ENCODE measurements at regions not wholly inside any gene's neighbourhood (a gene's known extent, or its start where the extent isn't known, plus 50 kb on each side); places are given as distances from the start of the nearest gene placed in this dataset.

DNA sequence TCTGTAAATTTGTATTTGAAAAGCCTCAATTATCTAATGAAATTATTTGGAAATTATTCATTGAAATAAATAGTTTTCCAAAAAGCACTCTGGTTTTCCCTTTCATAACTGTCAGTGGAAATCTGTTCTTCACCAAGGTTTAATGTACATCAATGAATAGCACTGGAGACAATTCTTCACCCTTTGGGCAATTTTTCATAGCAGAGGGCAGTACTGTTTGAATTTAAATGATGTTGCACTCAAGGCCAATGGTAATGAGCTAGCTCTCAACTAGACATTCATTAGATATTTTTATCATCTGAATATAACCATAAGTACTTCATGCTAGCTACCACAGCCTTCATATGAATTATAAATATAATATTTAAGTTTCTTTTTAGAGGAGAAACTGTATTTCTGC, 658.2 kb upstream of the CCDC54 start:
- TF ChIP-seq, protein P1, sequence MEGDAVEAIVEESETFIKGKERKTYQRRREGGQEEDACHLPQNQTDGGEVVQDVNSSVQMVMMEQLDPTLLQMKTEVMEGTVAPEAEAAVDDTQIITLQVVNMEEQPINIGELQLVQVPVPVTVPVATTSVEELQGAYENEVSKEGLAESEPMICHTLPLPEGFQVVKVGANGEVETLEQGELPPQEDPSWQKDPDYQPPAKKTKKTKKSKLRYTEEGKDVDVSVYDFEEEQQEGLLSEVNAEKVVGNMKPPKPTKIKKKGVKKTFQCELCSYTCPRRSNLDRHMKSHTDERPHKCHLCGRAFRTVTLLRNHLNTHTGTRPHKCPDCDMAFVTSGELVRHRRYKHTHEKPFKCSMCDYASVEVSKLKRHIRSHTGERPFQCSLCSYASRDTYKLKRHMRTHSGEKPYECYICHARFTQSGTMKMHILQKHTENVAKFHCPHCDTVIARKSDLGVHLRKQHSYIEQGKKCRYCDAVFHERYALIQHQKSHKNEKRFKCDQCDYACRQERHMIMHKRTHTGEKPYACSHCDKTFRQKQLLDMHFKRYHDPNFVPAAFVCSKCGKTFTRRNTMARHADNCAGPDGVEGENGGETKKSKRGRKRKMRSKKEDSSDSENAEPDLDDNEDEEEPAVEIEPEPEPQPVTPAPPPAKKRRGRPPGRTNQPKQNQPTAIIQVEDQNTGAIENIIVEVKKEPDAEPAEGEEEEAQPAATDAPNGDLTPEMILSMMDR (IDR thresholded peaks at IDR 0.05; ENCODE audit: poor library complexity, severe bottlenecking) = no peak

DNA sequence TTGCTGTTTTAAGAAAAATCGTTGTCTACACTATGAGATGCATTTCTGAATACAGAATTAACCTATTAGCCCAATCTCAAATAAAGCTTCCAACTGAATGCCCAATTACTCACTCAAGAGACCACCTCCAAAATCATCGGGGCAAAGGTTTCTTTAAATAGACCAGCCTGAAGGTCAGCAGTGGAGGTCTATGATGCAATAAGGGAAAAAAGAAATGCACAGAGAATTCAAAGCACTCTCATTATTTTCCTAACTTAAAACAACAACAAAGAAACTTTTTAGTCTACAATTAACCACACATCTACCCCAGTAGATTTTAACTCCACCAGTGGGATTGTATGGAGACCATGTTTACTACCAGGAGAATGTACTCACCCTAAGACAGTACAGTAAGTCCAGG, 657.7 kb upstream of the CCDC54 start:
- Histone ChIP-seq H3K36me3 (ENCODE audit: low read depth) (no peaks in the 10 kb centered on the region), H3K4me1 (ENCODE audit: insufficient read depth, poor library complexity, severe bottlenecking) (no peaks in the 10 kb centered on the region), H3K9me3 (ENCODE audit: severe bottlenecking) (peaks cover 1% of the 10 kb centered on the region), H3K27ac (ENCODE audit: poor library complexity, severe bottlenecking) (no peak overlapping the region), H3K4me3 (ENCODE audit: severe bottlenecking) (no peak overlapping the region), H3K27me3 (ENCODE audit: insufficient read depth, poor library complexity, severe bottlenecking) (no peaks in the 10 kb centered on the region)
- DNase-seq (ENCODE audit: low spot score) = no peak
- no peak for ATAC-seq (ENCODE audit: low read depth)
- TF ChIP-seq, protein P1 (IDR thresholded peaks at IDR 0.05; ENCODE audit: poor library complexity, severe bottlenecking) = no peak

More for the DNA sequence above, 658.2 kb upstream of the CCDC54 start:
- no peaks in the 10 kb centered on the region for H3K4me1 ChIP-seq (ENCODE audit: insufficient read depth, poor library complexity, severe bottlenecking)
- H3K4me3 ChIP-seq (ENCODE audit: severe bottlenecking) = no peak overlapping the region
- H3K36me3 ChIP-seq (ENCODE audit: low read depth) = no peaks in the 10 kb centered on the region
- ATAC-seq (ENCODE audit: low read depth) = no peak
- no peak for DNase-seq (ENCODE audit: low spot score)
- no peak overlapping the region for H3K27ac ChIP-seq (ENCODE audit: poor library complexity, severe bottlenecking)
- H3K9me3 ChIP-seq (ENCODE audit: severe bottlenecking) = peaks cover 1% of the 10 kb centered on the region
- no peaks in the 10 kb centered on the region for H3K27me3 ChIP-seq (ENCODE audit: insufficient read depth, poor library complexity, severe bottlenecking)

DNA sequence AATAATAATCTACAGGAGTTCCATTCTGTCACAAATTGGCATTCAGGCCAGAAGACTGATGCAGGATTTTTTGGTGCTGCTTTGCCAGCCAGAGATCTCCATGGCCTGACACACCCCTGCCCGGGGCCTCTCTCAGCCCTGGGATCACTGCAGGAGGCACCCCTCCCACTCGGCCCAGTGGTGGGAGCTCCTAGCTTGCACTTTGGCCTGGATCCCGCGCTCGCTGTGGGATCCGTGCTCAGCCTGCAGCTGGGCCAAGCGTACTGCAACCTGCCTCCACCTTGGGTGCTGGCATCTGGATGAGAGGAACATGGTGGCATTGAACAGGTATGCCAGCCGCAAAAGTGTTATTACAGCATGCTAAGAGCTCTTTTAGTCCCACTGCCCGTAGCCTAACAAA, 656.7 kb upstream of the CCDC54 start:
- ATAC-seq (ENCODE audit: low read depth) (no peak), DNase-seq (ENCODE audit: low spot score) (no peak)
- TF ChIP-seq, protein P1 (IDR thresholded peaks at IDR 0.05; ENCODE audit: poor library complexity, severe bottlenecking) = no peak
- H3K36me3 ChIP-seq (ENCODE audit: low read depth) = no peaks in the 10 kb centered on the region
- no peak overlapping the region for H3K4me3 ChIP-seq (ENCODE audit: severe bottlenecking)
- no peaks in the 10 kb centered on the region for H3K9me3 ChIP-seq (ENCODE audit: severe bottlenecking)
- H3K27me3 ChIP-seq (ENCODE audit: insufficient read depth, poor library complexity, severe bottlenecking) = no peaks in the 10 kb centered on the region
- H3K4me1 ChIP-seq (ENCODE audit: insufficient read depth, poor library complexity, severe bottlenecking) = no peaks in the 10 kb centered on the region
- no peak overlapping the region for H3K27ac ChIP-seq (ENCODE audit: poor library complexity, severe bottlenecking)

DNA sequence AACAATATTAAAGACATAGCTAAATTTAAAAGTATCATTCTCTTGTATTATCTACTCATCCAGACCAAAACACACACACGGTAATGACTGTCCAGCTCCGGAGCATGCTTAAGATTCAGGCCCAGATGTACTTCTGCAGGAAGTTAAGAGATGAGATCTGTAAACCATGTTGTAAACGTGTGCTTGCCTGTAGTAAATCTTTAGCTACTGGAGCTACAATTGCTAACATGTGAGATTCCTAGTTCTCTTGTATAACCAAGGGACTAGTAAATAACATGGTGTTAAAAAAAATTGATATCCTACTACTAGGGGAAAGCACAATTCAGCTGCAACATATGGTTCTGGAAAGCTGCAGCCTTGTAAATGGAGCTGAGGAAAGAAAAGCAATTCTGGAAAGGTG, 651.7 kb upstream of the CCDC54 start:
- TF ChIP-seq, protein P1 (IDR thresholded peaks at IDR 0.05; ENCODE audit: poor library complexity, severe bottlenecking) = no peak
- Histone ChIP-seq H3K4me1 (ENCODE audit: insufficient read depth, poor library complexity, severe bottlenecking) (peaks cover 24% of the 10 kb centered on the region), H3K4me3 (ENCODE audit: severe bottlenecking) (no peak overlapping the region), H3K36me3 (ENCODE audit: low read depth) (no peaks in the 10 kb centered on the region), H3K27ac (ENCODE audit: poor library complexity, severe bottlenecking) (no peak overlapping the region), H3K9me3 (ENCODE audit: severe bottlenecking) (no peaks in the 10 kb centered on the region), H3K27me3 (ENCODE audit: insufficient read depth, poor library complexity, severe bottlenecking) (no peaks in the 10 kb centered on the region)
- ATAC-seq (ENCODE audit: low read depth) (no peak), DNase-seq (ENCODE audit: low spot score) (no peak)

DNA sequence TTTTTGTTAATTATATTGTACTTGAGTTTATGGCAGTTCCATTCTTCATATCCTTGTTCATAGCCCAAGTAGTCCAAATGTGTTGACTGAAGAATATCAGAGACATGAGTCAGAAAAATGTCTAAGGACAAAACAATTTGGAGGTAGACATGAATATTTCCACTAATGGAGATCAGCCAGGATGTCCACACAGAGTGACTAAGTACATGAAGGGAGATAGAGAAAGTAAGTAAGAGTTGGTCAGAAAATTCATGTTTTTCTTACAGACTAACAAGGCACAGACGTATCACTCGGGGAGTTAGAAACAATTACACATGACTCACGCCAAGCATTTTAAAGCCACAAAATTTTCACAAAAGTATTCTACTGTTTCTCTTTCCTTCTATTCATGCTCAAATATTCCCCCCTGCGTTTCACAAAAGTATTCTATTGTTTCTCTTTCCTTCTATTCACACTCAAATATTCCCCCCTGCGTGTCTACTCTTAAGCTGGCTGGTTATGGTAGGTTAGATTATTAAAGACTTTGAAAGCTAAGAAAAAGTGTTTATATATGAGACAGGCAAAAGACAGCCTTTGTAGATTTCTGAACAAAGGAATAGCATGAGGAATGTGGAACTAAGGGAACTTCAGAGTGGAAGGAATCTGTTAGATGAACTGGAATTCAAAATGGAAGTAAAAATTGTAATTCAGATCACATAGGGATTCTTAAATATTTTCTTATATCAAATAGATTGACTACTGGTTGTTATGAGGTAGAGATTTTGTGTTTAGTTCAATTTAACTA, 648.7 kb upstream of the CCDC54 start:
- H3K27ac ChIP-seq (ENCODE audit: poor library complexity, severe bottlenecking) = peak overlapping the region; percentile 99
- no peak overlapping the region for H3K4me3 ChIP-seq (ENCODE audit: severe bottlenecking)
- TF ChIP-seq, protein P1 (IDR thresholded peaks at IDR 0.05; ENCODE audit: poor library complexity, severe bottlenecking) = no peak
- peak; percentile 99 for ATAC-seq (ENCODE audit: low read depth)
- H3K9me3 ChIP-seq (ENCODE audit: severe bottlenecking) = no peaks in the 10 kb centered on the region
- H3K27me3 ChIP-seq (ENCODE audit: insufficient read depth, poor library complexity, severe bottlenecking) = no peaks in the 10 kb centered on the region
- peaks cover 24% of the 10 kb centered on the region for H3K4me1 ChIP-seq (ENCODE audit: insufficient read depth, poor library complexity, severe bottlenecking)
- H3K36me3 ChIP-seq (ENCODE audit: low read depth) = no peaks in the 10 kb centered on the region
- no peak for DNase-seq (ENCODE audit: low spot score)
